ENCODE measurements at regions not wholly inside any gene's neighbourhood (a gene's known extent, or its start where the extent isn't known, plus 50 kb on each side); places are given as distances from the start of the nearest gene placed in this dataset.

- H3K79me2 ChIP-seq (ENCODE audit: control insufficient read depth, insufficient read depth, low read length, poor library complexity) = no peaks in the 10 kb centered on the region
- no peak overlapping the region for H3K23ac ChIP-seq (ENCODE audit: low read length)
- H2BK12ac ChIP-seq (ENCODE audit: low read length) = no peak overlapping the region
- no peak overlapping the region for H4K12ac ChIP-seq (ENCODE audit: low read depth, low read length)
- H3K14ac ChIP-seq (ENCODE audit: low read length) = no peak overlapping the region
- H2BK5ac ChIP-seq (ENCODE audit: low read depth, low read length, poor library complexity) = no peak overlapping the region
- H2BK120ac ChIP-seq (ENCODE audit: insufficient read depth, low read length, poor library complexity) = no peak overlapping the region
- H4K91ac ChIP-seq (ENCODE audit: low read depth, low read length) = no peak overlapping the region
- H2AK5ac ChIP-seq (ENCODE audit: low read length) = no peak overlapping the region
- H3K9me3 ChIP-seq (ENCODE audit: insufficient read depth, low read depth, low read length) = no peaks in the 10 kb centered on the region
- no peak overlapping the region for H3K4ac ChIP-seq (ENCODE audit: low read depth, low read length)
- H3K79me1 ChIP-seq (ENCODE audit: low read length) = no peaks in the 10 kb centered on the region
- H3K9ac ChIP-seq (ENCODE audit: low read length) = no peak overlapping the region
- no peak for DNase-seq
- H4K8ac ChIP-seq (ENCODE audit: low read depth, low read length) = no peak overlapping the region
- WGBS (ENCODE audit: extremely low coverage, insufficient coverage, insufficient read length) = no CpG with 5 or more reads among the region's 1 CpG
- H3K4me1 ChIP-seq (ENCODE audit: control insufficient read depth in 1 of 2, insufficient read depth in 2 of 2, low read length in 2 of 2) = no peaks in the 10 kb centered on the region
- H2AFZ ChIP-seq (ENCODE audit: insufficient read depth, low read length, poor library complexity) = no peak overlapping the region
- no peak overlapping the region for H3K18ac ChIP-seq (ENCODE audit: low read length)
- H3K27me3 ChIP-seq (ENCODE audit: insufficient read depth, low read length) = no peaks in the 10 kb centered on the region
- no peak overlapping the region for H3K4me3 ChIP-seq (ENCODE audit: low read depth, low read length)
- H3K4me2 ChIP-seq (ENCODE audit: low read length) = no peak overlapping the region
- no peak overlapping the region for H3K27ac ChIP-seq (ENCODE audit: low read depth, low read length)
- H3K36me3 ChIP-seq (ENCODE audit: control insufficient read depth in 1 of 2, insufficient read depth in 2 of 2, low read length in 2 of 2) = no peaks in the 10 kb centered on the region
Measured at GRCh38 chr9:31492229-31492628, 892.2 kb upstream of the ACO1 start.

GRCh38 chr9:31500422-31500821 lies 884.0 kb upstream of the ACO1 start:
- Histone ChIP-seq H4K12ac (ENCODE audit: low read depth, low read length) (no peak overlapping the region), H3K9me3 (ENCODE audit: insufficient read depth, low read depth, low read length) (no peaks in the 10 kb centered on the region), H4K91ac (ENCODE audit: low read depth, low read length) (no peak overlapping the region), H3K27ac (ENCODE audit: low read depth, low read length) (no peak overlapping the region), H3K23ac (ENCODE audit: low read length) (no peak overlapping the region), H3K4me1 (ENCODE audit: control insufficient read depth in 1 of 2, insufficient read depth in 2 of 2, low read length in 2 of 2) (no peaks in the 10 kb centered on the region), H2AFZ (ENCODE audit: insufficient read depth, low read length, poor library complexity) (no peak overlapping the region), H2BK12ac (ENCODE audit: low read length) (no peak overlapping the region), H3K79me2 (ENCODE audit: control insufficient read depth, insufficient read depth, low read length, poor library complexity) (no peaks in the 10 kb centered on the region), H3K27me3 (ENCODE audit: insufficient read depth, low read length) (no peaks in the 10 kb centered on the region), H3K18ac (ENCODE audit: low read length) (no peak overlapping the region), H4K8ac (ENCODE audit: low read depth, low read length) (no peak overlapping the region), H2BK5ac (ENCODE audit: low read depth, low read length, poor library complexity) (no peak overlapping the region), H2AK5ac (ENCODE audit: low read length) (no peak overlapping the region), H3K9ac (ENCODE audit: low read length) (no peak overlapping the region), H3K14ac (ENCODE audit: low read length) (no peak overlapping the region), H3K4me2 (ENCODE audit: low read length) (no peak overlapping the region), H3K4me3 (ENCODE audit: low read depth, low read length) (no peak overlapping the region), H3K4ac (ENCODE audit: low read depth, low read length) (no peak overlapping the region), H3K36me3 (ENCODE audit: control insufficient read depth in 1 of 2, insufficient read depth in 2 of 2, low read length in 2 of 2) (no peaks in the 10 kb centered on the region), H2BK120ac (ENCODE audit: insufficient read depth, low read length, poor library complexity) (no peak overlapping the region), H3K79me1 (ENCODE audit: low read length) (no peaks in the 10 kb centered on the region)
- no CpG with 5 or more reads among the region's 1 CpG for WGBS (ENCODE audit: extremely low coverage, insufficient coverage, insufficient read length)
- DNase-seq = no peak

GRCh38 chr9:31519011-31519410 lies 865.4 kb upstream of the ACO1 start:
- no CpG with 5 or more reads among the region's 6 CpGs for WGBS (ENCODE audit: extremely low coverage, insufficient coverage, insufficient read length)
- Histone ChIP-seq H3K18ac (ENCODE audit: low read length) (no peak overlapping the region), H2BK5ac (ENCODE audit: low read depth, low read length, poor library complexity) (no peak overlapping the region), H3K4me1 (ENCODE audit: control insufficient read depth in 1 of 2, insufficient read depth in 2 of 2, low read length in 2 of 2) (no peaks in the 10 kb centered on the region), H3K36me3 (ENCODE audit: control insufficient read depth in 1 of 2, insufficient read depth in 2 of 2, low read length in 2 of 2) (no peaks in the 10 kb centered on the region), H3K4ac (ENCODE audit: low read depth, low read length) (no peak overlapping the region), H3K27me3 (ENCODE audit: insufficient read depth, low read length) (no peaks in the 10 kb centered on the region), H3K14ac (ENCODE audit: low read length) (no peak overlapping the region), H2BK120ac (ENCODE audit: insufficient read depth, low read length, poor library complexity) (no peak overlapping the region), H4K12ac (ENCODE audit: low read depth, low read length) (no peak overlapping the region), H4K91ac (ENCODE audit: low read depth, low read length) (no peak overlapping the region), H3K9me3 (ENCODE audit: insufficient read depth, low read depth, low read length) (no peaks in the 10 kb centered on the region), H2BK12ac (ENCODE audit: low read length) (no peak overlapping the region), H2AK5ac (ENCODE audit: low read length) (no peak overlapping the region), H3K4me2 (ENCODE audit: low read length) (no peak overlapping the region), H3K27ac (ENCODE audit: low read depth, low read length) (no peak overlapping the region), H3K23ac (ENCODE audit: low read length) (no peak overlapping the region), H3K79me1 (ENCODE audit: low read length) (no peaks in the 10 kb centered on the region), H3K4me3 (ENCODE audit: low read depth, low read length) (no peak overlapping the region), H4K8ac (ENCODE audit: low read depth, low read length) (no peak overlapping the region), H3K79me2 (ENCODE audit: control insufficient read depth, insufficient read depth, low read length, poor library complexity) (no peaks in the 10 kb centered on the region), H2AFZ (ENCODE audit: insufficient read depth, low read length, poor library complexity) (no peak overlapping the region), H3K9ac (ENCODE audit: low read length) (no peak overlapping the region)
- DNase-seq = no peak

- Histone ChIP-seq H4K8ac (ENCODE audit: low read depth, low read length) (no peak overlapping the region), H3K4me1 (ENCODE audit: control insufficient read depth in 1 of 2, insufficient read depth in 2 of 2, low read length in 2 of 2) (no peaks in the 10 kb centered on the region), H3K27me3 (ENCODE audit: insufficient read depth, low read length) (no peaks in the 10 kb centered on the region), H4K12ac (ENCODE audit: low read depth, low read length) (no peak overlapping the region), H4K91ac (ENCODE audit: low read depth, low read length) (no peak overlapping the region), H3K23ac (ENCODE audit: low read length) (no peak overlapping the region), H3K9ac (ENCODE audit: low read length) (no peak overlapping the region), H2BK120ac (ENCODE audit: insufficient read depth, low read length, poor library complexity) (no peak overlapping the region), H3K9me3 (ENCODE audit: insufficient read depth, low read depth, low read length) (no peaks in the 10 kb centered on the region), H3K79me1 (ENCODE audit: low read length) (no peaks in the 10 kb centered on the region), H3K36me3 (ENCODE audit: control insufficient read depth in 1 of 2, insufficient read depth in 2 of 2, low read length in 2 of 2) (no peaks in the 10 kb centered on the region), H3K4me3 (ENCODE audit: low read depth, low read length) (no peak overlapping the region), H3K4me2 (ENCODE audit: low read length) (no peak overlapping the region), H3K18ac (ENCODE audit: low read length) (no peak overlapping the region), H3K4ac (ENCODE audit: low read depth, low read length) (no peak overlapping the region), H2AK5ac (ENCODE audit: low read length) (no peak overlapping the region), H2BK12ac (ENCODE audit: low read length) (no peak overlapping the region), H3K14ac (ENCODE audit: low read length) (no peak overlapping the region), H3K27ac (ENCODE audit: low read depth, low read length) (no peak overlapping the region), H2AFZ (ENCODE audit: insufficient read depth, low read length, poor library complexity) (no peak overlapping the region), H2BK5ac (ENCODE audit: low read depth, low read length, poor library complexity) (no peak overlapping the region), H3K79me2 (ENCODE audit: control insufficient read depth, insufficient read depth, low read length, poor library complexity) (no peaks in the 10 kb centered on the region)
- no CpG with 5 or more reads among the region's 5 CpGs for WGBS (ENCODE audit: extremely low coverage, insufficient coverage, insufficient read length)
- DNase-seq = no peak
Measured at GRCh38 chr9:31519424-31519823, 865.0 kb upstream of the ACO1 start.
